Aorta (tissue), 5 donors: ENCODE measurements at regions not wholly inside any gene's neighbourhood (a gene's known extent, or its start where the extent isn't known, plus 50 kb on each side); places are given as distances from the start of the nearest gene placed in this dataset.
"Not testable (repeated sequence)": the region's sequence is repeated elsewhere in the genome, so short reads cannot be mapped to it uniquely, and the experiment has no call there.

Experiments
- ATAC-seq: fragments of 200-7000 bp; cut with Tn5 transposase; one replicate; pipeline ENCODE4 v1.9.1; 2022; ENCODE audit warnings: moderate library complexity; ENCODE audit not compliant: low FRiP score
- DNase-seq, 2 donors: peaks; one replicate each; pipeline ENCODE4 v3.0.0-alpha.2; 2020
- H3K27ac ChIP-seq, 2 donors: one replicate each; pipeline ENCODE4 v1.5.1; 2013; ENCODE audit warnings: low read length in 2 of 2, mild to moderate bottlenecking in 2 of 2, moderate library complexity in 2 of 2, control low read depth in 1 of 2, inconsistent platforms in 1 of 2, low read depth in 1 of 2
- H3K27me3 ChIP-seq, 2 donors: one replicate each; pipeline ENCODE4 v1.6.1; 2013; ENCODE audit warnings: control low read depth in 1 of 2, low read length in 1 of 2, mild to moderate bottlenecking in 1 of 2, moderate library complexity in 1 of 2; ENCODE audit not compliant: insufficient read depth in 2 of 2, control insufficient read depth in 1 of 2
- H3K36me3 ChIP-seq, 2 donors: one replicate each; pipeline ENCODE4 v1.6.1; 2013; ENCODE audit warnings: control low read depth in 1 of 2, low read length in 1 of 2, mild to moderate bottlenecking in 1 of 2; ENCODE audit not compliant: insufficient read depth in 2 of 2, control insufficient read depth in 1 of 2
- H3K4me1 ChIP-seq, 2 donors: one replicate each; pipeline ENCODE4 v1.6.1; 2013; ENCODE audit warnings: low read length in 2 of 2, control low read depth in 1 of 2, mild to moderate bottlenecking in 1 of 2, moderate library complexity in 1 of 2; ENCODE audit not compliant: insufficient read depth in 2 of 2, control insufficient read depth in 1 of 2
- H3K4me3 ChIP-seq, 2 donors: one replicate each; pipeline ENCODE4 v1.5.1; 2013; ENCODE audit warnings: low read length in 2 of 2, control low read depth in 1 of 2, mild to moderate bottlenecking in 1 of 2
- H3K9me3 ChIP-seq: one replicate; pipeline ENCODE4 v1.6.1; 2013; ENCODE audit warnings: mild to moderate bottlenecking, low read length; ENCODE audit not compliant: control insufficient read depth
- WGBS, 2 donors: extraction: QIAGEN DNeasy Blood & Tissue Kit; methylation state at CpG; one replicate each; pipeline ENCODE4 v1.1.7; 2013; 5-methylcytosine and 5-hydroxymethylcytosine counted together
- intact Hi-C, 2 donors: fragments of 100-400 bp; cut with DNase I; formaldehyde crosslinking; loops; one replicate each; pipeline versions ENCODE4 v1.14.2 to v1.15.0; 2022
- donor health status: healthy with polysubstance abuse.
- donor health status: Bipolar disorder and iron deficiency.
- donor health status: DM: no; HTN: no; CAD: no.
- donor health status: DM: no; HTN: no; CAD: no.
- donor health status: DM: yes; HTN: yes; CAD: no.

GRCh38 chr17:16854636-16855035 is 117.3 kb downstream of the TNFRSF13B start:
- WGBS, 2 donors: 87 to 94% methylated on average over 5 of the region's 5 CpGs
- H3K27me3 ChIP-seq, H3K36me3 ChIP-seq, ATAC-seq, H3K27ac ChIP-seq, intact Hi-C loops, H3K4me3 ChIP-seq, H3K4me1 ChIP-seq, H3K9me3 ChIP-seq: not testable (repeated sequence)
- peak in 1 of 2 donors; percentile 23 for DNase-seq

- Histone ChIP-seq H3K4me3 (no peak overlapping the region), H3K36me3 (no peaks in the 10 kb centered on the region), H3K4me1 (no peaks in the 10 kb centered on the region), H3K27ac (no peak overlapping the region), H3K9me3 (no peaks in the 10 kb centered on the region), H3K27me3 (no peaks in the 10 kb centered on the region)
- DNase-seq: peak in 1 of 2 donors; percentile 36
- 85 to 90% methylated on average over 29 to 30 of the region's 30 CpGs for WGBS, 2 donors
- ATAC-seq: no peak
- intact Hi-C loops: no loop called here
Measured at GRCh38 chr17:16853661-16854320, 118.1 kb downstream of the TNFRSF13B start.

DNA sequence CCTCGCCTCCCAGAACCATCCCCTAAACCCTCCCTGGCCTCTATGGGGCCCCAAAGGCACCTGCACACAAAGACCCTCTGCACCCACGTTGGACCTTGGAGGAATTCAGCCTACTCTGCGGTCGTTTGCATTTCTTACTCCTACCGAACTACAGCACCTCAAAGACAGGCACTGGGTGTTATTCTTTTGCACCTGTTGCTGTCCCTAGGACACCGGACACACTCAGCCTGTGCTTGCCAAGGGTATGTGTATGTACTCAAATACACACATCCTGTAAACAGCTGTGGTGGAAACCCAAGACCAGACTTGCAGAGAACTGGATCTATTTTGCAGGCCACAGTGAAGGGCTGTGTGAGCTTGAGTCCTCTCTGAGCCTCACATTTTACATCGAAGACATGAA is 122.1 kb downstream of the TNFRSF13B start:
- 68 to 89% methylated on average over 2 to 6 of the region's 7 CpGs for WGBS, 2 donors
- H3K27me3 ChIP-seq, H3K4me3 ChIP-seq, intact Hi-C loops, H3K36me3 ChIP-seq, ATAC-seq, DNase-seq, H3K27ac ChIP-seq, H3K9me3 ChIP-seq, H3K4me1 ChIP-seq: not testable (repeated sequence)

DNA sequence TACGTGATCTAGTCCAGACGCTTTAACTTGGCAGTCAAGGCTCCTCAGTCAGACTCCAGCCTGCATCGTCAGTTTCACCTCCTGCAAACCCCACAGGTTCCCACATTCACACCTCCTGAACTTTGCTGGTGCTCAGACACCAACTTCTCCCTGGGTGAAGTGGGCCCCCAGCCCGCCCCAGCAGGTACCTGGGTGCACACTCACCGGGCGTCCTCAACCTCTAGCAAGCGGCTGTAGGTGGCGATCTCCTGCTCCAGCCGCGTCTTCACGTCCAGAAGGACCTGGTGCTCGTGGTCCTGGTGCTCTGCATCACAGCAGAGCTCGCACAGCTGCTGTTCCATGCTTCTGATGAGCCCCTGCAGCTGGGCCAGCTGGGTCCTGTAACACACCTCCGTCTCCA is 122.9 kb downstream of the TNFRSF13B start:
- H3K4me3 ChIP-seq, H3K9me3 ChIP-seq, H3K27ac ChIP-seq, H3K4me1 ChIP-seq, H3K36me3 ChIP-seq, ATAC-seq, intact Hi-C loops, H3K27me3 ChIP-seq: not testable (repeated sequence)
- DNase-seq: peak in 1 of 2 donors; percentile 3
- WGBS, 2 donors: 78 to 85% methylated on average over 3 to 9 of the region's 14 CpGs

- H3K4me1 ChIP-seq, ATAC-seq, H3K27ac ChIP-seq, intact Hi-C loops, H3K4me3 ChIP-seq, H3K27me3 ChIP-seq, H3K9me3 ChIP-seq, H3K36me3 ChIP-seq: not testable (repeated sequence)
- peak in 1 of 2 donors; percentile 25 for DNase-seq
- 95 to 100% methylated on average over 1 to 3 of the region's 9 CpGs for WGBS, 2 donors
Measured at GRCh38 chr17:16845098-16845497, 126.8 kb downstream of the TNFRSF13B start.

- H3K27me3 ChIP-seq: not testable (repeated sequence)
Measured at GRCh38 chr17:16844669-16845068, 127.2 kb downstream of the TNFRSF13B start.

DNA sequence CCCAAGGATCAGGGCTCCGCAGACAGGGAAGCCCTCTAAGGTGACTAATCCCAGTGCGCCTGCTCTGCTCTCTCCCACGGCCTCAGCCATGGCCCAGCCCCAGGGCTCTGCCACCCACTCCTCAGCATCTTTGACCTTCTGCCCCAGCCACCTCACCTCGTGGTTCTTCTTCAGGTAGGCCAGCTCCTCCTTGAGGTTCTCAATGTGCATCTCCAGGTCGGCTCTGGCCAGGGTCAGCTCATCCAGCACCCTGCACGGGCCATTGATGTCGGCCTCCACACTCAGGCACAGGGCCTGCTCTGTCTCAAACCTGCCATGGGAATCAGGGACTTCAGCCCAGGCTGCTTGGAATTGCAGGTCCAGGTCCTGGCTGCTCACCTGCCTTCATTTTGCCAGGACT is 128.4 kb downstream of the TNFRSF13B start:
- H3K27me3 ChIP-seq, ATAC-seq, intact Hi-C loops, H3K36me3 ChIP-seq, H3K9me3 ChIP-seq, H3K4me1 ChIP-seq, H3K27ac ChIP-seq, H3K4me3 ChIP-seq: not testable (repeated sequence)
- DNase-seq: peak in 1 of 2 donors; percentile 10
- 50 to 95% methylated on average over 2 to 7 of the region's 7 CpGs for WGBS, 2 donors

More at GRCh38 chr17:16844669-16845068, 127.2 kb downstream of the TNFRSF13B start:
- DNase-seq: peak in 1 of 2 donors; percentile 55
- 79% methylated on average over 3 of the region's 6 CpGs; no CpG with 5 or more reads in 1 of the 2 donors for WGBS, 2 donors
- H3K36me3 ChIP-seq, H3K4me1 ChIP-seq, ATAC-seq, H3K4me3 ChIP-seq, intact Hi-C loops, H3K9me3 ChIP-seq, H3K27ac ChIP-seq: not testable (repeated sequence)

- H3K4me1 ChIP-seq, DNase-seq, H3K36me3 ChIP-seq, ATAC-seq, H3K9me3 ChIP-seq, H3K27ac ChIP-seq, intact Hi-C loops, H3K4me3 ChIP-seq, H3K27me3 ChIP-seq: not testable (repeated sequence)
- 4 to 8% methylated on average over 4 of the region's 6 CpGs for WGBS, 2 donors
Measured at GRCh38 chr17:16842346-16842745, 129.6 kb downstream of the TNFRSF13B start.

DNA sequence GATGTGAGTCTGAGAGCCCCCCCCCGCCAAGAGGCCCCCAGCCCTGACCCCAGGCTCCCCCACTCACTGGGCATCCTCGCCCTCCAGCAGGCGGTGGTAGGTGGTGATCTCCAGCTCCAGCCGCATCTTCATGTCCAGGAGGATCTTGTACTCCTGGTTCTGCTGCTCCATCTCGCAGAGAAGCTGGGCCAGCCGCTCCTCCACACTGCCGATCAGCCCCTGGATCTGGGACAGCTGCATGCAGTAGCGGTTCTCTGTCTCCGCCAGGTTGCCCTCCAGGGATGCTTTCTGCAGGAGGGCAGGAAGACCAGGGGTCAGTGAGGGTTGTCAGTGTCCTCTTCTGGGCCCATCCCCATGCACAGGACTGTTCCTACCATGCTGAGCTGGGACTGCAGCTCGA is 130.0 kb downstream of the TNFRSF13B start:
- H3K36me3 ChIP-seq, H3K27me3 ChIP-seq, ATAC-seq, H3K4me1 ChIP-seq, intact Hi-C loops, H3K27ac ChIP-seq, H3K4me3 ChIP-seq, H3K9me3 ChIP-seq: not testable (repeated sequence)
- WGBS, 2 donors: 92% methylated on average over 3 of the region's 10 CpGs; no CpG with 5 or more reads in 1 of the 2 donors
- DNase-seq: peak in 1 of 2 donors; percentile 50
